Uterus (tissue), 3 donors: ENCODE measurements at regions not wholly inside any gene's neighbourhood (a gene's known extent, or its start where the extent isn't known, plus 50 kb on each side); places are given as distances from the start of the nearest gene placed in this dataset.

ENCODE experiments used
- DNase-seq, 2 donors: peaks; one replicate each; pipeline ENCODE4 v3.0.0-alpha.2; 2019 to 2020
- H3K27ac ChIP-seq, 2 donors: fragments of 200-600 bp; sonication (generic); 1 replicate in 1 of 2; 2 replicates in 1 of 2; pipeline ENCODE4 v1.5.1; 2016 to 2018
- H3K27me3 ChIP-seq, 2 donors: fragments of 200-600 bp; sonication (generic); one replicate each; pipeline ENCODE4 v1.5.1; 2018 to 2019; ENCODE audit warnings: control low read depth in 1 of 2
- H3K36me3 ChIP-seq, 2 donors: fragments of 200-600 bp; sonication (generic); one replicate each; pipeline ENCODE4 v1.5.1; 2019; ENCODE audit warnings: control low read depth in 1 of 2
- H3K4me1 ChIP-seq, 2 donors: fragments of 200-600 bp; sonication (generic); one replicate each; pipeline ENCODE4 v1.5.1; 2018 to 2019; ENCODE audit warnings: control low read depth in 1 of 2
- H3K4me3 ChIP-seq, 2 donors: fragments of 200-600 bp; sonication (generic); 1 replicate in 1 of 2; 2 replicates in 1 of 2; pipeline ENCODE4 v1.5.1; 2018 to 2019; ENCODE audit warnings: mild to moderate bottlenecking in 1 of 2
- H3K9me3 ChIP-seq, 2 donors: fragments of 200-600 bp; sonication (generic); one replicate each; pipeline ENCODE4 v1.5.1; 2019; ENCODE audit warnings: control low read depth in 1 of 2
- POLR2A ChIP-seq, 2 donors: fragments of 450-650 bp; IDR thresholded peaks; one replicate each; pipeline ENCODE4 v1.6.1; 2016; ENCODE audit warnings: antibody characterized with exemption in 2 of 2, mild to moderate bottlenecking in 1 of 2, moderate library complexity in 1 of 2
- intact Hi-C: fragments of 100-400 bp; cut with DNase I; formaldehyde crosslinking; loops from one replicate; pipeline ENCODE4 v1.15.1; 2023; ENCODE audit warnings: low total_unique reads
- TF ChIP-seq, protein P1 (sequence below), 4 experiments: fragments of 200-600 bp in 2 of 4; fragments of 450-650 bp in 2 of 4; sonication (generic) in 2 of 4; IDR thresholded peaks; one replicate each; pipeline ENCODE4 v1.5.1; 2016 to 2019; ENCODE audit warnings: antibody characterized with exemption in 4 of 4, mild to moderate bottlenecking in 2 of 4, moderate library complexity in 1 of 4
- donor health status: DM: yes; HTN: yes; CAD: no.

DNA sequence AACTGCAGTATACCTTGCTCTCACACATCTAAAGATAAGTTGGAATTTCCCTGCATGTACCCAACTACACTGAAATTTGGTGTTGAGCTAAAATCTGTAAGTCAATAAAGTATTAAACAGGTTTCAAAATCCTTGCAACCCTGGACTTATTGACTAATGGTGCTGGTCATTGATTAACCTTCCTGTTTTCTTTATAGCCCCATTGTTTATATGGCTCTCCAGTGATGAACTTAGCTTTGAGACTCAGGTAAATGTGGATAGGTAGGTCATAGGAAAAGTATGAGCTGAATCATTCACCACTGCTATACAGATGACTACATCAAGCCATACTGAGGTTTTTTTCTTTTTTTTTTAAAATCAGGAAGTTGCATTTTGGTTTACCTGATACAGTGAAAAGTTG, 132.7 kb downstream of the FAT3 start:
- no peak for DNase-seq
- Histone ChIP-seq H3K27ac (no peak overlapping the region), H3K4me3 (no peak overlapping the region), H3K36me3 (no peaks in the 10 kb centered on the region), H3K9me3 (no peaks in the 10 kb centered on the region), H3K4me1 (no peaks in the 10 kb centered on the region), H3K27me3 (no peaks in the 10 kb centered on the region)
- TF ChIP-seq, protein P1, sequence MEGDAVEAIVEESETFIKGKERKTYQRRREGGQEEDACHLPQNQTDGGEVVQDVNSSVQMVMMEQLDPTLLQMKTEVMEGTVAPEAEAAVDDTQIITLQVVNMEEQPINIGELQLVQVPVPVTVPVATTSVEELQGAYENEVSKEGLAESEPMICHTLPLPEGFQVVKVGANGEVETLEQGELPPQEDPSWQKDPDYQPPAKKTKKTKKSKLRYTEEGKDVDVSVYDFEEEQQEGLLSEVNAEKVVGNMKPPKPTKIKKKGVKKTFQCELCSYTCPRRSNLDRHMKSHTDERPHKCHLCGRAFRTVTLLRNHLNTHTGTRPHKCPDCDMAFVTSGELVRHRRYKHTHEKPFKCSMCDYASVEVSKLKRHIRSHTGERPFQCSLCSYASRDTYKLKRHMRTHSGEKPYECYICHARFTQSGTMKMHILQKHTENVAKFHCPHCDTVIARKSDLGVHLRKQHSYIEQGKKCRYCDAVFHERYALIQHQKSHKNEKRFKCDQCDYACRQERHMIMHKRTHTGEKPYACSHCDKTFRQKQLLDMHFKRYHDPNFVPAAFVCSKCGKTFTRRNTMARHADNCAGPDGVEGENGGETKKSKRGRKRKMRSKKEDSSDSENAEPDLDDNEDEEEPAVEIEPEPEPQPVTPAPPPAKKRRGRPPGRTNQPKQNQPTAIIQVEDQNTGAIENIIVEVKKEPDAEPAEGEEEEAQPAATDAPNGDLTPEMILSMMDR (IDR thresholded peaks at IDR 0.05) = no peak
- no peak for TF ChIP-seq POLR2A (IDR thresholded peaks at IDR 0.05)
- intact Hi-C loops = no loop called here

DNA sequence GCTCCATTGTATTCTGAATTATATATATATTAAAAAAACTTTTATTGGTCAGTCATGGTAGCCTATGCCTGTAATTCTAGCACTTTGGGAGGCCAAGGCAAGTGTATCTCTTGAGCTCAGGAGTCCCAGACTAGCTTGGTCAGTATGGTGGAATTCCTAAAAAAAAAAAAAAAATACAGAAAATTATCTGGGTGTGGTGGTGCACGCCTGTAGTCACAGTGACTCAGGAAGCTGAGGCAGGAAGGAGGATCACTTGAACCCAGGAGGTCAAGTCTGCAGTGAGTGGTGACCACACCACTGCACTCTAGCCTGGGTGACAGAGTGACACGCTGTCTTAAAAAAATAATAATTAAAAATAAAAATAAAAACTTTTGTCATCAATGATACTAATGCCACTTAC, 133.2 kb downstream of the FAT3 start:
- Histone ChIP-seq H3K27ac (no peak overlapping the region), H3K27me3 (no peaks in the 10 kb centered on the region), H3K36me3 (no peaks in the 10 kb centered on the region), H3K9me3 (no peaks in the 10 kb centered on the region), H3K4me3 (no peak overlapping the region), H3K4me1 (no peaks in the 10 kb centered on the region)
- TF ChIP-seq POLR2A (IDR thresholded peaks at IDR 0.05) = no peak
- TF ChIP-seq, protein P1 (IDR thresholded peaks at IDR 0.05) = no peak
- DNase-seq = no peak
- intact Hi-C loops = no loop called here

DNA sequence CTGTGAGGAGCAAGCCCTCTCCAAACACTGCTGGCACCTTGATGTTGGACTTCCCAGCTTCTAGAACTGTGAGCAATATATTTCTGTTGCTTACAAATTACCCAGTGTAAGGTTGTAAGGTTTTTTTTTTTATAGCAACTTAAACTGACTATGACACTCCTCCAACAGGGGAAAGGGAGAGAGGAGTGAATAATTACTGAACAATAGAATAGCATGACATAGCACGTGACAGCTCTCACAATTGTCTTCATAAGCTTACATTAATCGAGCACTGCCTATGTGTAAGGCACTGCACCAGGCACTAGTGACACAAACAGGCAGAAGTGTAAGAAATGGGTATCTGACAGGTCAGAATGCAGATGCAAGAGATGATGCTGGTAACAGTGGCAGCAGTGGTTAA, 136.9 kb downstream of the FAT3 start:
- no peaks in the 10 kb centered on the region for H3K27me3 ChIP-seq
- H3K9me3 ChIP-seq = no peaks in the 10 kb centered on the region
- TF ChIP-seq, protein P1 (IDR thresholded peaks at IDR 0.05) = no peak
- no peak for TF ChIP-seq POLR2A (IDR thresholded peaks at IDR 0.05)
- H3K27ac ChIP-seq = no peak overlapping the region
- intact Hi-C loops = no loop called here
- no peaks in the 10 kb centered on the region for H3K4me1 ChIP-seq
- no peak for DNase-seq
- no peaks in the 10 kb centered on the region for H3K36me3 ChIP-seq
- H3K4me3 ChIP-seq = no peak overlapping the region

DNA sequence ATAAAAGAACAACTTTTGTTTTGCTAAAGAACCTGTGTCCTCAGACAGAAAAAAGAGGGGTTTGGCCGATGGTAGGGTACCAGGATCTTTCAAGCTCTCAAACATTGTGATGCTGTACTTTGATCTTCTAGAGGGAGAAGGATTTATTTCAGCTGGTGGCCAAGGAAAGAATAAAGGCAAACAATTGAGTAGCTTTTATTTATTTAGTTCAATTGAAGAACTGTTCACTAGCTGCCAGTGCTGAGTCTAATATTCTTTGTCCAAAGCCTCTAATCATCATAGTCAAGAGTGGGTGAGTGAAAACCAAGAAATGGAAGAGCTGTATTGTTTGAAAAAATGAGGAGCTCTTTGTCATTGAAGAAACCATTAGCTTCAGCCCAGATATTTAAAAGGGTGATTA, 138.4 kb downstream of the FAT3 start:
- Histone ChIP-seq H3K27me3 (no peaks in the 10 kb centered on the region), H3K9me3 (no peaks in the 10 kb centered on the region), H3K4me3 (no peak overlapping the region), H3K27ac (no peak overlapping the region), H3K4me1 (no peaks in the 10 kb centered on the region), H3K36me3 (no peaks in the 10 kb centered on the region)
- no peak for DNase-seq
- intact Hi-C loops = no loop called here
- TF ChIP-seq POLR2A (IDR thresholded peaks at IDR 0.05) = no peak
- TF ChIP-seq, protein P1 (IDR thresholded peaks at IDR 0.05) = no peak

DNA sequence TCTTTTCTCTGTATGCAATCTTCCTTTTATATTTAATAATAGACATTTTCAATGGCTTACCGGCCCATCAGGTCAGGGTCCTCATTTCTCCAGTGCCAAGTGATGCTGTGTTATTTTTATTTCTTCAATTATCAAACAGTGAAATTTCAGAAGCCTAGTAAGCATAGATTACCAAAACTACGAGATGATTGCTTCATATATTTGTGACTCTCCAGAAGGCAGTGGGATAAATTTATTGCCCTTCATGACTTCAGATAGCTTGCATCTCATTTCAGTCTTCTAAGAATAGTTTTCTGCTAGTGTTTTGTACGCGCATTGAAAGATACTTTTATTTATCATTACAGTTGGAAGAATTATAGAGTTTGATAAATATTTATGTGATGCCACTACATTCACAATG, 139.6 kb downstream of the FAT3 start:
- Histone ChIP-seq H3K27me3 (no peaks in the 10 kb centered on the region), H3K27ac (no peak overlapping the region), H3K4me1 (no peaks in the 10 kb centered on the region), H3K4me3 (no peak overlapping the region), H3K36me3 (no peaks in the 10 kb centered on the region), H3K9me3 (no peaks in the 10 kb centered on the region)
- intact Hi-C loops = no loop called here
- TF ChIP-seq POLR2A (IDR thresholded peaks at IDR 0.05) = no peak
- TF ChIP-seq, protein P1 (IDR thresholded peaks at IDR 0.05) = no peak
- DNase-seq = no peak
